ENCODE measurements at regions not wholly inside any gene's neighbourhood (a gene's known extent, or its start where the extent isn't known, plus 50 kb on each side); places are given as distances from the start of the nearest gene placed in this dataset.

GRCh38 chr18:45447355-45448265, 167.7 kb upstream of the SLC14A2 start:
- H3K27me3 ChIP-seq (ENCODE audit: control insufficient read depth in 2 of 2, insufficient read depth in 2 of 2, low read length in 2 of 2): no peaks in the 10 kb centered on the region
- Mint-ChIP-seq H3K4me3 (no peak overlapping the region), H3K4me1 (no peaks in the 10 kb centered on the region), H3K36me3 (no peaks in the 10 kb centered on the region), H3K9me3 (no peaks in the 10 kb centered on the region), H3K27me3 (ENCODE audit: low read depth in 3 of 3) (peaks cover 0 to 3% (median 2%) of the 10 kb centered on the region in 3 donors), H3K27ac (no peak overlapping the region)
- no peak overlapping the region for H3K4me3 ChIP-seq (replicated peaks in 1 of 3; ENCODE audit: low read depth in 2 of 3, low read length in 3 of 3)
- WGBS (ENCODE audit: insufficient coverage): no CpG with 5 or more reads among the region's 2 CpGs
- no peaks in the 10 kb centered on the region for H3K4me1 ChIP-seq (ENCODE audit: control insufficient read depth in 1 of 2, insufficient read depth in 2 of 2, low read length in 2 of 2)
- H2AFZ ChIP-seq (ENCODE audit: insufficient read depth, low read depth, low read length, poor library complexity, severe bottlenecking): no peak overlapping the region
- TF ChIP-seq CTCF (IDR thresholded peaks at IDR 0.05): no peak
- no peaks in the 10 kb centered on the region for H3K36me3 ChIP-seq (replicated peaks in 1 of 2; ENCODE audit: control insufficient read depth in 1 of 2, insufficient read depth in 2 of 2, low read length in 2 of 2)
- no peaks in the 10 kb centered on the region for H3K79me2 ChIP-seq (ENCODE audit: insufficient read depth, low read length)
- H3K9ac ChIP-seq (ENCODE audit: insufficient read depth, low read length, poor library complexity, severe bottlenecking): no peak overlapping the region
- H3K4me2 ChIP-seq (replicated peaks; ENCODE audit: extremely low read depth, low read length, poor library complexity, severe bottlenecking): no peak overlapping the region
- no peaks in the 10 kb centered on the region for H4K20me1 ChIP-seq (ENCODE audit: insufficient read depth, low read length)
- DNase-seq: no peak
- H3K27ac ChIP-seq (ENCODE audit: low read depth in 1 of 2, low read length in 2 of 2): no peak overlapping the region
- no peaks in the 10 kb centered on the region for H3K9me3 ChIP-seq (replicated peaks in 1 of 2; ENCODE audit: control insufficient read depth in 1 of 2, insufficient read depth in 1 of 2, low read length in 2 of 2)
- intact Hi-C loops (cut with micrococcal nuclease): no loop called here

GRCh38 chr18:45448871-45449270, 166.4 kb upstream of the SLC14A2 start:
- H3K27ac ChIP-seq (ENCODE audit: low read depth in 1 of 2, low read length in 2 of 2): no peak overlapping the region
- H3K4me3 Mint-ChIP-seq: no peak overlapping the region
- no peaks in the 10 kb centered on the region for H4K20me1 ChIP-seq (ENCODE audit: insufficient read depth, low read length)
- peaks cover 0 to 4% (median 3%) of the 10 kb centered on the region in 3 donors for H3K27me3 Mint-ChIP-seq (ENCODE audit: low read depth in 3 of 3)
- intact Hi-C loops (cut with micrococcal nuclease): no loop called here
- DNase-seq: no peak
- no peaks in the 10 kb centered on the region for H3K27me3 ChIP-seq (ENCODE audit: control insufficient read depth in 2 of 2, insufficient read depth in 2 of 2, low read length in 2 of 2)
- H3K4me2 ChIP-seq (replicated peaks; ENCODE audit: extremely low read depth, low read length, poor library complexity, severe bottlenecking): no peak overlapping the region
- no peaks in the 10 kb centered on the region for H3K36me3 Mint-ChIP-seq
- TF ChIP-seq CTCF (IDR thresholded peaks at IDR 0.05): no peak
- H3K27ac Mint-ChIP-seq: no peak overlapping the region
- no peak overlapping the region for H3K4me3 ChIP-seq (replicated peaks in 1 of 3; ENCODE audit: low read depth in 2 of 3, low read length in 3 of 3)
- H3K9me3 ChIP-seq (replicated peaks in 1 of 2; ENCODE audit: control insufficient read depth in 1 of 2, insufficient read depth in 1 of 2, low read length in 2 of 2): no peaks in the 10 kb centered on the region
- H3K4me1 ChIP-seq (ENCODE audit: control insufficient read depth in 1 of 2, insufficient read depth in 2 of 2, low read length in 2 of 2): no peaks in the 10 kb centered on the region
- WGBS (ENCODE audit: insufficient coverage): 92% methylated on average over 2 of the region's 2 CpGs
- H2AFZ ChIP-seq (ENCODE audit: insufficient read depth, low read depth, low read length, poor library complexity, severe bottlenecking): no peak overlapping the region
- H3K36me3 ChIP-seq (replicated peaks in 1 of 2; ENCODE audit: control insufficient read depth in 1 of 2, insufficient read depth in 2 of 2, low read length in 2 of 2): no peaks in the 10 kb centered on the region
- no peaks in the 10 kb centered on the region for H3K4me1 Mint-ChIP-seq
- H3K9me3 Mint-ChIP-seq: no peaks in the 10 kb centered on the region
- H3K79me2 ChIP-seq (ENCODE audit: insufficient read depth, low read length): no peaks in the 10 kb centered on the region
- H3K9ac ChIP-seq (ENCODE audit: insufficient read depth, low read length, poor library complexity, severe bottlenecking): no peak overlapping the region
